Islet of Langerhans (tissue), 1 donor: ENCODE measurements at regions not wholly inside any gene's neighbourhood (a gene's known extent, or its start where the extent isn't known, plus 50 kb on each side); places are given as distances from the start of the nearest gene placed in this dataset.
"Not testable (repeated sequence)": the region's sequence is repeated elsewhere in the genome, so short reads cannot be mapped to it uniquely, and the experiment has no call there.

Source experiments
- FAIRE-seq: peaks from one replicate; lab custom pipeline; 2011; peaks lifted over from hg19 to GRCh38; lab: Jason Lieb, UNC

DNA sequence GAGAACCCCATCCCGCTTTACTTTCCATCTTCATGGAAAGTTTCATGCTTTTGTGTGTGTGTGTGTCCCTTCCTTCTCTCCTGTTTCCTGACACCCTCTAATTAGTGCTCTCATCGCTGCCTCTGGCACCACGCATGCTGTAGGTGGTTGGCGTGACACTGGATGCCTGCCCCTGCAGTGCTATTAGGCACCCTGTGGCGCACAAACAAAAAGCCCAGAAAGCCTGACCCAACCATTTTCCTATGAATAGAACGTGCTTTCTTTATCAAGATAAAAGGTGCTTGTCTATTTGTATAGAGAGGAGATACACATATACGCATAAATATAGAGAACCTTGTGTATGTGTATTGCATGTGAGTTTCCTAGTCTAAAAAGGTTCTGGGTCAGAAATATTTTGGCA lies 120.8 kb upstream of the CDCA7L start:
- no peak for FAIRE-seq

DNA sequence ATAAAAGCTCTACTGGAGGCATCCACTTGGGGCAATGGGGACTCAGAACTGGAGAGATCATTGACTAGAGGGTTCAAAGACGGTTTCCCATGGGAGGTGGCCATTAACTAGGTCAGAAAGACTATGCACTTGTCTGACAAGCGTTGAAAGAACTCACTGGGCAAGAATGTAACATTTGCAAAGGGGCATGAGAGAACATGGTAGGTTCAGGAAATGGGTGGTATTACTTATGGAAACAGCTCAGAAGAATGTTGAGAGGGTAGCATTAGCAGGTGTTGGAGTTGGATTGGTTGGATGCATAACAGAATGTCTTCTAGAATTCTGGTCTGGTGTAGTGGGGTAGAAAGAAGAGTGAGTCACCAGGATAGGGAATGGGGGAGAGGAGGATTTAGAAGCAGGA lies 119.1 kb upstream of the CDCA7L start:
- FAIRE-seq, result no peak

GRCh38 chr7:22061775-22062174 lies 116.1 kb upstream of the CDCA7L start:
- FAIRE-seq, result no peak

GRCh38 chr7:22060863-22061262 lies 115.2 kb upstream of the CDCA7L start:
- no peak for FAIRE-seq

DNA sequence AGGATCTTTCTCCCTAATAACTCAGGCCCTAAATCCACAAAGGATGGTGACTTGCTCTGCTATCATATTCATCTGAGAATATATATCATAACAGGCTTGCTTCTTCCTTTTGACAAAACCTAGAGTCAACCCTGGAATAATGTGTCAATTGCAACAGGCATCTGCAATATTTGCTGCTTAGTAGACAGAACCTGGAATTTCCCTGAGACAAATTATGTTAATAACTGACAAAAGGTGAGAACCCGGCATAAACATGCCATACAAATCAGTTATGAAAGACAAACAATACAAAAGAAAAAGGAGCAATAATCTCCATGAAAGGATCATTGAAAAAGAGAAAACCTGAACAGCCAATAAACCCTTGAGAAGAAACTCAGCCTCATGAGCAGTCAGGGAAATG lies 114.5 kb upstream of the CDCA7L start:
- no peak for FAIRE-seq

DNA sequence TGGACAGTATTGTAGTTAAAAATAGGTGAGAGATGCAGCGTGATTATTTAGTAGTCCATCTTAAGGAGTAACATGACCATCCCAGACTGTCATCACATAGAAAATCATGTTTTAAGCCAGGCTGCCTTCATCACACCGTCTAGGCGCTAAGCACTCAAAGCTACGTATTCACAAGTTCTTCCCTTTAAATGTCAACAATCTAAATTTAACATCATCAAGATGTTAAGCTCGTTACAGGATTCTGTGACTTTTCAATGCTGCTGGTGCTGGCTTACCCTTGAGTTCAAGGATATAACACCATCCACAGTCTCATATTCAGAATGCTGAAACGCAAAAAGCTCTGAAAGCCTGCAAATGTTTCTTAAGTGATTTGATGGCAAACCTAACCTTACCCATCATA lies 109.5 kb upstream of the CDCA7L start:
- FAIRE-seq, result no peak

- FAIRE-seq, result no peak
Observed at GRCh38 chr7:22052674-22053365, 107.1 kb upstream of the CDCA7L start.

DNA sequence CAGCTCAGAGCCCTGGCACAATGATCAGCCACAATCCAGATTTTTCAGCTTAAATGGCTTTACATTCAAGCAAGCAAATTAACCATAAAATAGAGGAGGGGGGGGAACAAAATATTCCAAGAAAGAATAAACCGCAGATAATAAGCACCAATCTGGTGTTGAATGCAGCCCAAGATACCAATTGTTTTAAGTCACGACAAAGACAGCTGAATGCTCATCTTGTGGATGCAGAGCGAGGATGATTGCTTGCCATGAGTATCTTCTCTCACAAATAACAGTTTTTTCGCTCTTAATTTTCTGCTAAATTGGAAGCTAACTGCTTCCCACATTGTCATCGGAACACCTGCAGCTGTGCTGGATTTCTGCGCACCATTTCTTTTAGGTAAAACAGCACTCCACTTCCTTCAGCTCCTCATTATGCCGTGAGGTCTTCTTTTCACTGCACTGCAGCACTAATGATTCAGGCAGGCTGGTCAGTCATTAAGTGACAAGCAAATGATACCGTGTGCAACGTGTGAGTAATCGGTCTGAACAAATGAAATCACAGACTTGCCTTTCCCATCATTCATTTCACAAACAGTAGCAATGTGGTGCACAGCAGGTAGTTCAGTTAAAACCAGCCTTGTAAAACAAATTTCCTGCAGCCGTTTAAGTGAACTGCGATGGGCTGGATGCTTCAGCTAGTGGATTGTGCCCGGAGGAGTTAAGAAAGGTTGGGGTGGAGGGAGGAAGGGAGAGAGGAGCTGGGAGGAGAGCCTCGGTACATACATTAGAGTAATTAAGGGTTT lies 106.4 kb upstream of the CDCA7L start:
- no peak for FAIRE-seq

GRCh38 chr7:22049766-22050500 lies 104.2 kb upstream of the CDCA7L start:
- no peak for FAIRE-seq

DNA sequence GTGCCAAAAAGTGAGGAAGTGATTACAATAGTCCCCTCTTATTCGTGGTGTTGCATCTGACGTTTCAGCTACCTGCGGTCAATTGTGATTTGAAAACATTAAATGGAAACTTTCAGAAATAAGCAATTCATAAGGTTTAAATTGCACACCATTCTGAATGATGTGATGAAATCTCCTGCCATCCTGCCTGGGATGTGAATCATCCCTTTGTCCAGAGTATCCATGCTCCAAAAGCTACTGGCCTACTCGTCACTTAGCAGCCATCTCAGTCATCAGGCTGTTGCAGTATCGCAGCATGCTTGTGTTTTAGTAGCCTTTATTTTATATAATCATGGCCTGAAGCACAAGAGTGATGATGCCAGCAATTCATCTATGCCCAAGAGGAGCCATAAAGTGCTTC lies 97.7 kb upstream of the CDCA7L start:
- FAIRE-seq, result no peak

- no peak for FAIRE-seq
Observed at GRCh38 chr7:22040923-22041595, 95.4 kb upstream of the CDCA7L start.

DNA sequence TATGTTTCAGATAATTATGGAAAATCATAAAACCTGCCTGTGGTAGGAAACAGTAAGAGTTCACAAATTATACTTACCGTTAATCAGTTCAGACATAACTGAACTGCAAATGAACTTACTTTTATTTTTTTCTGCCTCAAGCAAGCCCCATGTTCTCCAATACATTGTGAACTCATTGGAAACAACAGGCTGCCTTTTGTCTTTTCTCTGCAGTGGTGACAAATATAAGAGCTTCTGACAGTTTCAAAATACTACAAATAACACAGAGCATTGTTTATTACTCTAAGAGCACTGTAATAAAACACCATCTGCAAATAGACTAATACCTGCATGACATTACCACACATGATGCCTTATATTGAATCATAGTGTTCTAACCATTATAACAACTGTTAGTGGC lies 94.0 kb upstream of the CDCA7L start:
- no peak for FAIRE-seq

DNA sequence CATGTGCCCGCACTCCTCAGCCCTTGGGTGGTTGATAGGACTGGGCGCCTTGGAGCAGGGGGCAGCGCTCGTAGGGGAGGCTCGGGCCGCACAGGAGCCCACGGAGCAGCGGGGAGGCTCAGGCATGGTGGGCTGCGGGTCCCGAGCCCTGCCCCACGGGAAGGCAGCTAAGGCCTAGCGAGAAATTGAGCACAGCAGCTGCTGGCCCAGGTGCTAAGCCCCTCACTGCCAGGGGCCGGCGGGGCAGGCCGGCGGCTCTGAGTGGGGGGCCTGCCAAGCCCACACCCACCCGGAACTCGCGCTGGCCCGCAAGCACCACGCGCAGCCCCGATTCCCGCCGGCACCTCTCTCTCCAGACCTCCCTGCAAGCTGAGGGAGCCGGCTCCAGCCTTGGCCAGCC lies 86.7 kb upstream of the CDCA7L start:
- FAIRE-seq, result not testable (repeated sequence)

GRCh38 chr7:22028656-22029055 lies 83.0 kb upstream of the CDCA7L start:
- not testable (repeated sequence) for FAIRE-seq

- FAIRE-seq, result no peak
Observed at GRCh38 chr7:22027475-22027874, 81.8 kb upstream of the CDCA7L start.

GRCh38 chr7:22025983-22026382 lies 80.3 kb upstream of the CDCA7L start:
- no peak for FAIRE-seq

DNA sequence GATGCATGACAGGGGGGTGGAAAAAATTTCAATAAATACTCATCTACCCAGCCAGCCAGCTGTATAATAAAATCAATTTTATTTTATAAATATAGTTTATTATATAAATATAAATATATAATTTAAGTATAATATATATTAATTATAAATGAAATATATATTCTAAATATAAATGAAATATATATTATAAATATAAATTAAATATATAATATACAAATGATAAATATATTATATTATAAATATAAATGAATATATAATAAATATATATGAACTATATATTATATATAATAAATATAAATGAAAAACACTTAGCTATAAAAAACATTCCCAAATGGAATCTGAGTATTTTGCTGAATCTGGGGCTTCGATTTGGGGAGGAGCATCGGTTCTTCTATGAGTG lies 79.4 kb upstream of the CDCA7L start:
- FAIRE-seq, result no peak

GRCh38 chr7:22019931-22020330 lies 74.2 kb upstream of the CDCA7L start:
- FAIRE-seq, result no peak

DNA sequence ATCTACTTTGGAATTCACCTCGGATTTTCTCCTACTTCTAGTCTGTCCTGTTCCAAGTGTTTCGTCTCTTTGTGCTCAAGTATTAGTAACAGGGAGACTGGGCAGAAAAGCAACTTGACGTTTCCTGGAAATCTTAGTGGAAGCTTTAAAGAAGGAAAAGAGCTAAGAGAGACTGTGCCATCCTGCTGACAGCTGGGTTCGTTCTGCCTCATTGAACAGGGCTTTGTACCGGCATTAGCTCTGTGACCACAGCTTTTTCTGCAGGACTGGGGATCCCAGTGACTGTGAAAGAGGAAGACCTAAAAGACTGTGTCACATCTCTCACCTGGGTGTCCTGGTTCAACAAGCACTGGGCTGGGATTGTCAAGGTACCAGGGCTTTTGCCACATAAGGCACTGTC lies 70.8 kb upstream of the CDCA7L start:
- peak; percentile 33 for FAIRE-seq

- FAIRE-seq, result no peak
Observed at GRCh38 chr7:22013711-22014110, 68.0 kb upstream of the CDCA7L start.

DNA sequence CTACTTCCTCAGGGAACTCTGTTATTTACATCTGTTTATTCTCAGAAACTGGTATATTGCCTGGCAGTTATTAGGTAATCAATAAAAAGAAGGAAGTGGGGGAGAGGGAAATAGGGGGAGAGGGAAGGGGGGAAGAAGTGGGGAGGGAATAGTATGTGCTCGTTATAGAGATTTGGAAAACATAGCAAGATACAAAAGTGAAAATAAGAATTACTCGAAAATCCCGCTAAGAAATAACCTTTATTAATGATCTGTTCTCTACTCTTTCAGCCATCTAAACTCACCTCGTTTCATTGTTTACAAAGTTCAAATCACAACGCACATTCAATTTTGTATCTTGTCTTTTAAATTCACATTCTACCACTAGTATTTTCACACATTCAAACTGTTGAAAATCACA lies 63.0 kb upstream of the CDCA7L start:
- no peak for FAIRE-seq

- FAIRE-seq, result no peak
Observed at GRCh38 chr7:22008087-22008486, 62.4 kb upstream of the CDCA7L start.

DNA sequence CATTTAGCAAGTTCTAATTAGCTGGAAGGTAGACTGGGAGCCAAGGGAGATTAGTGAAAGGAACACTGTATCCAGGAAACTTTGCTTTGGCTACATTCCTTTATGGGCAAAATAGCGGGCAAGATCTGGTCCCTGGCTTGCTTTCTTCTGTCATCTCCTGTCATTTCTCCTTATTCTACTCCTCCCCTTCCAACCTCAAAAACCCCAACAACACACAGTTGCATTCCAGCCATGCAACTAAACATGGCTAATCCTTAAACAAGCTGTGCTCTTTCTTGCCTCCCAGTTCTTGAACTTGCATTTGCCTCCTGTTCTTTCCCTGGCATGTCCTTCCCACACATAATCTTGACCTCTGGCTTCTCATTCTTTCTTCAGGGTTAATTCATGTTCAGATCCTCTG lies 59.5 kb upstream of the CDCA7L start:
- FAIRE-seq, result no peak
